Activated T-helper 9 cell treated with anti-CD3 and anti-CD28 coated beads, Interleukin-2, amount 50 U/mL, for 16 hours (primary cell): ENCODE measurements at regions not wholly inside any gene's neighbourhood (a gene's known extent, or its start where the extent isn't known, plus 50 kb on each side); places are given as distances from the start of the nearest gene placed in this dataset.
A peak's percentile ranks its signal among the peaks of the same experiment; 100 is the strongest.
"Not testable (repeated sequence)": the region's sequence is repeated elsewhere in the genome, so short reads cannot be mapped to it uniquely, and the experiment has no call there.

Source experiments
- DNase-seq: peaks from one replicate; pipeline ENCODE4 v3.0.0-alpha.2; 2020; ENCODE audit warnings: low read depth

- DNase-seq, result no peak
Measured at GRCh38 chr14:71538288-71538687, 393.9 kb upstream of the RGS6 start.

DNA sequence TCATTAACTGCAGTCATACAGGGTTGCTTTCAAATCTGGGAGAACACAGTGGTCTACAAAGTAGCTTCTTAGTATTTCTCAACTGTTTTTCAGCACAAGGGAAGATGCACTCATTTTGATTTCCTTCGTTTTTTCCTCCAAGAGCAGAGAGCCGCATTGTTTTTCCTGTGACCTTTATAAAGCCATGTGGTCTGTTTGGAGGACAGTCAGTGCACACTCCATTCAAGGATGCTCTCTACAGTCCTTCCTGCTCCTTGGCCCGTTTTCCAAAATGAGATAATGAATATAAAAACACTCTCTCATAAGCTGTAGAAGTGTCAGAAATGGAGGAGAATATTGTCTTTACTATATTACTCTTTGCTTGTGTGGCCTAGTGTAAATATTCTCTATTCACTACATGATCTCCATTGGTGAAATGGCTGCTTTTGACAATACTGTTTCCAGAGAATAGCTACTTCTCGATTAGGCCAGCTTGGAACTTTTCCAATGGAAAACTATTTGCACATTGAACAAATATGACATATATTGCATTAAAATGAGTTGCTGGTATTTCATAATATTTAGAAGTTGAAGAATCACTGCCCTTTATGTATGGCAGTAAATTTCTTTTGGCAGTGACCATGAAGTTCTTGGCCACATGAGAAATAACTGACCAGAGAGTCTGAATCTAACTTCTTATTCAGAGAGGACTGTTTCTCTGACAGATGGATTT is 393.1 kb upstream of the RGS6 start:
- DNase-seq, result no peak

GRCh38 chr14:71539650-71540285 is 392.5 kb upstream of the RGS6 start:
- DNase-seq, result no peak

DNA sequence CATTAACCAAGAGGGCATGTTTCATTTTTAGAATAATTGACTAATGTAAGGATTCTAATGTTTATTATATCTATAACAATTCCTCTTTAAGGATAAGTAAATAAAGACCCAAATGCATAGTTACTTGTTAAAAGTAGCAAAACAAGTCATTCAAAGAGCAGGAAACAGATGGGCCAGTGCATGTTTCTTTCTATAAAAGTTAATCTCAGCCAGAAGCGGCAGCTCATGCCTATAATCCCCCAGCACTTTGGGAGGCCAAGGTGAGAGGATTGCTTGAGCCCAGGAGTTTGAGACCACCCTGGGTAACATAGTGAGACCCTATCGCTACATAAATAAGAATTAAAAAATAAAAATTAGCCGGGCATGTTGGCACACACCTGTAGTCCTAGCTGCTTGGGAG is 391.0 kb upstream of the RGS6 start:
- no peak for DNase-seq

- DNase-seq, result no peak
Measured at GRCh38 chr14:71541973-71542690, 390.1 kb upstream of the RGS6 start.

DNA sequence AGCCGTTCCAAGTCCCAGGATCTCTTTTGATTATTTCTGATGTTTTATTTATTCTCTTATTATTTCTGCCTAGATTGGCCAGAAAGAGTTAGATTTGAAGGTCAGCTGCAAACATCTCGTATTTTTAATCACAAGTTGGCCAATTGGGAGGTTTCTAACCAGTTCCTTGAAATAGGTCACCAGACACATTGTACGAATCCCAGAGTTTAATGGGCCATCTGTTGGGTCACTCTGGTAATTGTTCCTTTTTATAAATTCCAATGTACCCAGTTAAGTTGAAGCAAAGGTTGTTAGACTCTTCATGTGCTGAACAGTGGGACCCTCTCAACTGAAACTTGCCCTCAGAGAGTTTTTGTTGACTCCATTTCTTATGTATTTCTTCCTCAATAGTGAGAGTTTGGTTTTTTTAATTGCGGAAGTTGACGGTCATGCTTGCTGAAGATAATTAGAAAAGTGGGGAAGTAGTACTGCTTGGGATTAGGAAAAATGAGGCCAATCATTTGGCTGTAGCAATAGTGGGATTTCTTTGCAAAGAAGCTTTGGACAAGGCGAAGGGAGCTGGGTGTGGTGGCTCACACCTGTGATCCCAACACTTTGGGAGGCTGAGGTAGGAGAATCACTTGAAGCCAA is 382.7 kb upstream of the RGS6 start:
- DNase-seq, result no peak

GRCh38 chr14:71550367-71550766 is 381.9 kb upstream of the RGS6 start:
- no peak for DNase-seq

DNA sequence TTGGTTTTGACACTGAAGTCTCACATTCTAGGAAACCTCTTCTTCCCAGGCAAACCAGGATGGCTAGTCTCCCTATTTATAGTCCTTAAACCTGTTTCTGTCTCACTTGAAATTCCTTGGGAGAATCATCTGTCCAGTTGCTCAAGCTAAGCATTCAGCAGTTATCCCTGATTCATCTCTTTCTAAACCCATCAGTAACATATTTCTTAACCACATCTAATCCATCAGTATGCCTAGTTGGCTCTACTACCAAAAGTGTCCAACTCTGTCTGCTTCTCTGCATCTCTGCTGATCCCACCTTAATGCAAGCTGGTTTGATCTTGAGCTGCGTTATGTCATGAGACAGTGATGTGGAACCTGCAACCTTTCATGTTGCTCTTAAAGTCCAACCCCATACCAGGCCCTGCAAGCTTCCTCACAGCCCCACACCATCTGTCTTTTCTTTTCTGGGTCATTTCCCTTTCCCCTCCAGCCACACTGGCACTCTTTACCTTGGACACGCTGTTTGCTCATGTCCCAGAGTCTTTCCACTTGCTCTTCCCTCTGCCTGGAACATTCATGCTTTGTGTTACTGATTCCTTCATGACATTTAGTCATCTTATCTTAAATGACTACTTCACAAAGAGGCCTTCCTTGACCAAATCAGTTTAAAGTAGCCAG is 380.8 kb upstream of the RGS6 start:
- no peak for DNase-seq

- DNase-seq, result no peak
Measured at GRCh38 chr14:71552809-71553208, 379.4 kb upstream of the RGS6 start.

- DNase-seq, result no peak
Measured at GRCh38 chr14:71553779-71554178, 378.4 kb upstream of the RGS6 start.

GRCh38 chr14:71554323-71554722 is 377.9 kb upstream of the RGS6 start:
- no peak for DNase-seq

- no peak for DNase-seq
Measured at GRCh38 chr14:71554959-71555612, 377.1 kb upstream of the RGS6 start.

DNA sequence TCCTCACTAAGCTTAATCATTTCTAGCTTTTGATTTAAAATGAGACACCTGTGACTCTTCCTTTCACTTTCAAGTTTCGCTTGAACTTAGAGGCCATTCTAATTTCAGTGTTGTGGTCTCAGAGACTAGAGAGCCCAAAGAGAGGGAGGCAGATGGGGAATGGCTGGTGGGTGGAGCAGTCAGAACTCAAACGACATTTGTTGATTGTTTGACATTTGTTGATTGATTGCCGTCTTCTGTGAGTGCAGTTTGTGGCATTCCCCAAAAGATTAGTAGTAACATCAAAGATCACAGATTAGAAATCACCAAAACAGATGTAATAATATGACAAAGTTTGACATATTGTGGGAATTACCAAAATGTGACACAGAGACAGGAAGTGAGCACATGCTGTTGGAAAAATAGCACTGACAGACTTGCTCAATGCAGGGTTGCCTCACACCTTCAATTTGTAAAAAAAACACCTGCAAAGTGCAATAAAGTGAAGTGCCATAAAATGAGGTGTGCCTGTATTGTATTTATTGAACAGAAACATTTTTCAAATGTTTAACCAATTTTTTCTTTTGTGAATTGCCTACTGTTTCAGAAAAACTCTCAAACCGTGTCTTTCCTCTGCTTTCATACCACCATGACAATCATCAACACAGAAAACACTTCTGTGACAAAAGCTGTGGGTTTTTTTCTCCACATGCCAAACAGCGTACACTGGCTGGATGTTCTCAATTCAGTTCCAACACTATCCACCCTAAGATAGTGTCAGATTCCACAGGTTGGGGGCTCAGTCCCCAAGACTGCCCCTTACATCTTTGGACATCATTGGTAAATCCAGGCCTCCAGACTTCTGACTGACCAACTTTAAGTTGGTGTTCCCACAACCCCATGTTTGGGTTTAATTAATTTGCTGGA is 376.3 kb upstream of the RGS6 start:
- DNase-seq, result peak; percentile 42

DNA sequence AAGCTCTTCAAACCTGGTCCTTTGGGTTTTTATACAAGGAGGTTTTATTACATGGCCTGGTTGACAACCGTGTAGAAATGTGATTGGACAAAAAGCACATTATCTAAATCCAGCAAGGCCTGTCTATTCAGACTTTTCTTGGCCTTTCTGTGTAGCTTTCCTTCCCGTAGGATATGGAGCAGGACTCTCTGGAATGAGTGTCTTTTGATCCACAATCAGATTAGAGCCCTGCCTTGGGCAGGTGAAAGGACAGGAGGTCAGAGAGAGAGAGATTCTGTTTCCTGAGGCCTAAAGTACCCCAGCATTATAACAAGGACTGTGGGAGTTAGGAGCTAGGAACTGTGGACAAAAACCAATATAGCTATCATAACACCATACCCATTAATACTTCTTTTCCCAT is 375.5 kb upstream of the RGS6 start:
- no peak for DNase-seq

DNA sequence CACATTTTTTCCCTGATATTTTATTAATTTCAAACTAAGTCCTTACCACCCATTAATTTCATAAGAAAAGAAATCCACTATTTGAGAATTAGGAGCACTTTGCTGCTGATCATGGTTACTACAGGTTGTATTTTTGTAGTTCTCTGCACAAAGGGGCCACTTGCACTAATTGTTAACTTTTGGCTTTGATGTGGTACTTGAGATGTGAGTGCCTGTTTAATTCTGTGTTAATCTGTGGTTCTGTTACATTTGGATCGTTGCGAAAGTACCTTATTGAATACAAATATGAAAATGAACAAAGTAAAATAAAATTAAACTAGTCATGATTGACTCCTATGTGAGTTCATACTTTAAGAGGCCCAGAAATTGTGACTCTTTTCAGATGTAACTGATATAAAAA is 374.9 kb upstream of the RGS6 start:
- no peak for DNase-seq

DNA sequence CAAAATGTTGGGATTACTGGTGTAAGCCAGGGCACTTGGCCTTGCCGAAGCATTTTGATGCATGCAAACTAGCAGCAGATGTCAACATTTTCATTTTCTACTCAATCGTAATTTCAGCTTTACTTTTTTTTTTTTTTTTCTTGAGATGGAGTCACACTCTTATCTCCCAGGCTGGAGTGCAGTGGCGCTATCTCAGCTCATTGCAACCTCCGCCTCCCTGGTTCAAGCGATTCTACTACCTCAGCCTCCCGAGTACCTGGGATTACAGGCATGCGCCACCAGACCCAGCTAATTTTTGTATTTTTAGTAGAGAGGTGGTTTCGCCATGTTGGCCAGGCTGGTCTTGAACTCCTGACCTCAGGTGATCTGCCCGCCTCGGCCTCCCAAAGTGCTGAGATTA is 373.3 kb upstream of the RGS6 start:
- not testable (repeated sequence) for DNase-seq

- no peak for DNase-seq
Measured at GRCh38 chr14:71560751-71561150, 371.5 kb upstream of the RGS6 start.

- DNase-seq, result no peak
Measured at GRCh38 chr14:71563492-71564153, 368.6 kb upstream of the RGS6 start.

- DNase-seq, result no peak
Measured at GRCh38 chr14:71566276-71566675, 366.0 kb upstream of the RGS6 start.

- not testable (repeated sequence) for DNase-seq
Measured at GRCh38 chr14:71567499-71568133, 364.6 kb upstream of the RGS6 start.
